Left ventricle myocardium inferior (tissue), 1 donor: ENCODE measurements at regions not wholly inside any gene's neighbourhood (a gene's known extent, or its start where the extent isn't known, plus 50 kb on each side); places are given as distances from the start of the nearest gene placed in this dataset.
"Not testable (repeated sequence)": the region's sequence is repeated elsewhere in the genome, so short reads cannot be mapped to it uniquely, and the experiment has no call there.

ENCODE experiments used
- DNase-seq: peaks from one replicate; pipeline ENCODE4 v3.0.0-alpha.2; 2020
- H3K27ac ChIP-seq: fragments of 200-600 bp; replicated peaks from 2 replicates; pipeline ENCODE4 v1.8.0; 2021
- H3K27me3 ChIP-seq: fragments of 200-600 bp; 2 replicates; pipeline ENCODE4 v1.8.0; 2021; ENCODE audit warnings: low read depth
- H3K36me3 ChIP-seq: fragments of 200-600 bp; 2 replicates; pipeline ENCODE4 v1.8.0; 2021
- H3K4me1 ChIP-seq: fragments of 200-600 bp; 2 replicates; pipeline ENCODE4 v1.8.0; 2021
- H3K4me3 ChIP-seq: fragments of 200-600 bp; 2 replicates; pipeline ENCODE4 v1.8.0; 2021; ENCODE audit warnings: mild to moderate bottlenecking, moderate library complexity
- H3K9me3 ChIP-seq: fragments of 200-600 bp; replicated peaks from 2 replicates; pipeline ENCODE4 v1.8.0; 2021
- CTCF ChIP-seq: fragments of 200-600 bp; IDR thresholded peaks from 2 replicates; pipeline ENCODE4 v1.8.0; 2021; ENCODE audit warnings: antibody characterized with exemption, mild to moderate bottlenecking, borderline replicate concordance
- intact Hi-C: fragments of 100-400 bp; cut with micrococcal nuclease; formaldehyde crosslinking; loops from one replicate; pipeline ENCODE4 v1.11.0; 2022
- donor health status: DM: no; HTN: yes; CAD: no; lungs with severe emphysema.

- no peaks in the 10 kb centered on the region for H3K4me1 ChIP-seq
- no peak for DNase-seq
- no peaks in the 10 kb centered on the region for H3K27me3 ChIP-seq
- H3K36me3 ChIP-seq = no peaks in the 10 kb centered on the region
- H3K27ac ChIP-seq = no peak overlapping the region
- intact Hi-C loops = no loop called here
- no peak for TF ChIP-seq CTCF
- no peaks in the 10 kb centered on the region for H3K9me3 ChIP-seq
- no peak overlapping the region for H3K4me3 ChIP-seq
These were observed 197.2 kb upstream of the AR start for GRCh38 chrX:67346667-67347066.

- Histone ChIP-seq H3K4me3 (no peak overlapping the region), H3K27ac (no peak overlapping the region), H3K9me3 (no peaks in the 10 kb centered on the region), H3K27me3 (no peaks in the 10 kb centered on the region), H3K36me3 (no peaks in the 10 kb centered on the region), H3K4me1 (no peaks in the 10 kb centered on the region)
- no peak for TF ChIP-seq CTCF
- intact Hi-C loops = no loop called here
- DNase-seq = no peak
These were observed 196.7 kb upstream of the AR start for GRCh38 chrX:67347145-67347544.

GRCh38 chrX:67351411-67351810 lies 192.4 kb upstream of the AR start:
- no peaks in the 10 kb centered on the region for H3K36me3 ChIP-seq

GRCh38 chrX:67353651-67354370 lies 190.0 kb upstream of the AR start:
- no peaks in the 10 kb centered on the region for H3K36me3 ChIP-seq
- intact Hi-C loops = no loop called here
- DNase-seq = no peak
- H3K4me3 ChIP-seq = no peak overlapping the region
- no peak overlapping the region for H3K27ac ChIP-seq
- TF ChIP-seq CTCF = no peak
- H3K27me3 ChIP-seq = no peaks in the 10 kb centered on the region
- no peaks in the 10 kb centered on the region for H3K9me3 ChIP-seq
- no peaks in the 10 kb centered on the region for H3K4me1 ChIP-seq

More at GRCh38 chrX:67351411-67351810, 192.4 kb upstream of the AR start:
- Histone ChIP-seq H3K27me3 (no peaks in the 10 kb centered on the region), H3K9me3 (no peaks in the 10 kb centered on the region), H3K4me3 (no peak overlapping the region), H3K27ac (no peak overlapping the region), H3K4me1 (no peaks in the 10 kb centered on the region)
- intact Hi-C loops = no loop called here
- no peak for DNase-seq
- no peak for TF ChIP-seq CTCF

- H3K27ac ChIP-seq, H3K36me3 ChIP-seq, H3K27me3 ChIP-seq, H3K4me3 ChIP-seq, intact Hi-C loops, H3K4me1 ChIP-seq, DNase-seq: not testable (repeated sequence)
- peaks cover 12% of the 10 kb centered on the region for H3K9me3 ChIP-seq
These were observed 182.6 kb upstream of the AR start for GRCh38 chrX:67361267-67361666.

- no peak for TF ChIP-seq CTCF
- Histone ChIP-seq H3K27me3 (no peaks in the 10 kb centered on the region), H3K4me3 (no peak overlapping the region), H3K36me3 (no peaks in the 10 kb centered on the region), H3K27ac (no peak overlapping the region), H3K4me1 (no peaks in the 10 kb centered on the region), H3K9me3 (no peaks in the 10 kb centered on the region)
- no peak for DNase-seq
- intact Hi-C loops = no loop called here
These were observed 159.4 kb upstream of the AR start for GRCh38 chrX:67384403-67384802.
